IMR-90 (cell line): ENCODE measurements at regions not wholly inside any gene's neighbourhood (a gene's known extent, or its start where the extent isn't known, plus 50 kb on each side); places are given as distances from the start of the nearest gene placed in this dataset.

Experiments
- ATAC-seq: fragments of 200-7000 bp; cut with Tn5 transposase; 2 replicates; pipeline ENCODE4 v1.9.1; 2020; ENCODE audit warnings: low read depth, mild to moderate bottlenecking, moderate library complexity
- BruUV-seq: library from RNA; stranded (reverse); fragments of 400-500 nt; replicated peaks from 2 replicates; lab custom pipeline; 2021; lab: Mats Ljungman, UMichigan
- CTCF ChIA-PET: fragments of 300-600 bp; formaldehyde crosslinking; extraction: SDS; loops from one replicate; lab custom pipeline; 2021; ENCODE audit warnings: antibody characterized with exemption; lab: Yijun Ruan, JAX
- POLR2A ChIA-PET: fragments of 300-600 bp; sonication (Branson Sonifier 250); formaldehyde crosslinking; loops from one replicate; lab custom pipeline; 2022; ENCODE audit warnings: antibody characterized with exemption; ENCODE audit not compliant: unreplicated experiment; lab: Charles Lee
- DNase-seq: peaks from one replicate; pipeline ENCODE4 v3.0.0; 2013
- H2AFZ ChIP-seq: replicated peaks from 2 replicates; pipeline ENCODE3; 2013; ENCODE audit warnings: low read length, mild to moderate bottlenecking; ENCODE audit not compliant: poor library complexity
- H2AK5ac ChIP-seq: 2 replicates; pipeline ENCODE4 v1.6.1; 2013; ENCODE audit warnings: low read depth, low read length, inconsistent platforms
- H2AK9ac ChIP-seq: replicated peaks from 2 replicates; pipeline ENCODE3; 2013; ENCODE audit warnings: mild to moderate bottlenecking, low read depth, low read length, moderate library complexity; ENCODE audit not compliant: poor library complexity
- H2BK120ac ChIP-seq: 2 replicates; pipeline ENCODE4 v1.6.1; 2013; ENCODE audit warnings: low read depth, low read length, inconsistent platforms
- H2BK15ac ChIP-seq: 3 replicates; pipeline ENCODE4 v1.6.1; 2013; ENCODE audit warnings: low read depth, low read length, inconsistent platforms
- H2BK20ac ChIP-seq: 2 replicates; pipeline ENCODE4 v1.6.1; 2013; ENCODE audit warnings: low read depth, mild to moderate bottlenecking, inconsistent platforms, low read length, moderate library complexity
- H2BK5ac ChIP-seq: 2 replicates; pipeline ENCODE4 v1.6.1; 2013; ENCODE audit warnings: mild to moderate bottlenecking, low read depth, low read length, inconsistent platforms; ENCODE audit not compliant: poor library complexity, severe bottlenecking
- H3K14ac ChIP-seq: replicated peaks from 2 replicates; pipeline ENCODE4 v1.6.1; 2013; ENCODE audit warnings: low read depth, low read length, inconsistent platforms
- H3K18ac ChIP-seq: 2 replicates; pipeline ENCODE4 v1.6.1; 2013; ENCODE audit warnings: low read depth, low read length, control low read depth
- H3K23ac ChIP-seq: 2 replicates; pipeline ENCODE4 v1.6.1; 2013; ENCODE audit warnings: low read depth, low read length, inconsistent platforms
- H3K27ac ChIP-seq: 2 replicates; pipeline ENCODE4 v1.5.1; 2013; ENCODE audit warnings: mild to moderate bottlenecking, control low read depth, low read length; ENCODE audit not compliant: insufficient read depth
- H3K27me3 ChIP-seq: 2 replicates; pipeline ENCODE4 v1.6.1; 2013; ENCODE audit warnings: low read length; ENCODE audit not compliant: control insufficient read depth, insufficient read depth
- H3K36me3 ChIP-seq: 2 replicates; pipeline ENCODE4 v1.6.1; 2013; ENCODE audit warnings: low read length, mixed read lengths; ENCODE audit not compliant: control insufficient read depth, insufficient read depth
- H3K4ac ChIP-seq: 2 replicates; pipeline ENCODE4 v1.6.1; 2013; ENCODE audit warnings: low read depth, low read length, inconsistent platforms
- H3K4me1 ChIP-seq: 2 replicates; pipeline ENCODE4 v1.6.1; 2013; ENCODE audit warnings: low read length, mixed read lengths; ENCODE audit not compliant: control insufficient read depth, insufficient read depth
- H3K4me2 ChIP-seq: 2 replicates; pipeline ENCODE4 v1.6.1; 2013; ENCODE audit warnings: low read depth, mild to moderate bottlenecking, control low read depth, low read length, moderate library complexity
- H3K4me3 ChIP-seq: 2 replicates; pipeline ENCODE4 v1.5.1; 2013; ENCODE audit warnings: low read depth, mild to moderate bottlenecking, control low read depth, low read length, moderate library complexity; ENCODE audit not compliant: insufficient read depth
- H3K56ac ChIP-seq: 2 replicates; pipeline ENCODE4 v1.6.1; 2013; ENCODE audit warnings: low read length, inconsistent platforms; ENCODE audit not compliant: insufficient read depth; ENCODE audit errors: extremely low read depth
- H3K79me1 ChIP-seq, 2 experiments: 2 replicates each; pipeline ENCODE4 v1.6.1; 2013; ENCODE audit warnings: low read length in 2 of 2, inconsistent platforms in 1 of 2, low read depth in 1 of 2
- H3K9ac ChIP-seq: 2 replicates; pipeline ENCODE4 v1.6.1; 2013; ENCODE audit warnings: low read depth, low read length, control low read depth
- H3K9me1 ChIP-seq: 2 replicates; pipeline ENCODE4 v1.6.1; 2013; ENCODE audit warnings: low read length, inconsistent platforms; ENCODE audit not compliant: insufficient read depth
- H3K9me3 ChIP-seq: 2 replicates; pipeline ENCODE4 v1.6.1; 2013; ENCODE audit warnings: low read length; ENCODE audit not compliant: control insufficient read depth, insufficient read depth
- H4K20me1 ChIP-seq: 2 replicates; pipeline ENCODE4 v1.6.1; 2013; ENCODE audit warnings: low read length, inconsistent platforms; ENCODE audit not compliant: insufficient read depth
- H4K5ac ChIP-seq: 2 replicates; pipeline ENCODE4 v1.6.1; 2013; ENCODE audit warnings: mild to moderate bottlenecking, low read depth, low read length, control low read depth
- H4K8ac ChIP-seq, 2 experiments: 2 replicates each; pipeline ENCODE4 v1.6.1; 2013; ENCODE audit warnings: low read depth in 2 of 2, low read length in 2 of 2, control low read depth in 1 of 2, inconsistent platforms in 1 of 2
- H4K91ac ChIP-seq: 2 replicates; pipeline ENCODE4 v1.6.1; 2013; ENCODE audit warnings: low read depth, low read length, inconsistent platforms; ENCODE audit not compliant: insufficient read depth
- BHLHE40 ChIP-seq: fragments of 150-350 bp; IDR thresholded peaks from 2 replicates; pipeline ENCODE4 v1.6.1; 2016; ENCODE audit warnings: mild to moderate bottlenecking, low read depth, low read length
- CEBPB ChIP-seq: IDR thresholded peaks from 2 replicates; pipeline ENCODE4 v1.6.1; 2012; ENCODE audit warnings: low read depth, low read length, improper control_type of control experiment
- CHD1 ChIP-seq: IDR thresholded peaks from 2 replicates; pipeline ENCODE4 v1.6.1; 2012; ENCODE audit warnings: low read depth, low read length, improper control_type of control experiment
- MAFK ChIP-seq: IDR thresholded peaks from 2 replicates; pipeline ENCODE4 v1.6.1; 2012; ENCODE audit warnings: low read depth, low read length, improper control_type of control experiment
- MAZ ChIP-seq: IDR thresholded peaks from 2 replicates; pipeline ENCODE4 v1.6.1; 2012; ENCODE audit warnings: low read depth, mild to moderate bottlenecking, low read length, improper control_type of control experiment, moderate library complexity, borderline replicate concordance
- WGBS, 2 experiments: methylation state at CpG; one replicate each; pipeline versions ENCODE4 v1.1.5 to v1.1.7; 2013; ENCODE audit warnings: missing lambda C conversion rate in 2 of 2; ENCODE audit not compliant: insufficient read length in 1 of 2; ENCODE audit errors: extremely low coverage in 2 of 2; 5-methylcytosine and 5-hydroxymethylcytosine counted together
- dilution Hi-C: fragments of 300-500 bp; cut with HindIII; formaldehyde crosslinking; loops from one replicate; pipeline ENCODE4 v1.14.3; 2018; ENCODE audit warnings: low sequenced_read_pairs; ENCODE audit not compliant: unreplicated experiment
- in situ Hi-C: fragments of 300-500 bp; cut with MboI; formaldehyde crosslinking; loops from 3 replicates; pipeline ENCODE4 v1.14.3; 2019; ENCODE audit warnings: low sequenced_read_pairs, inconsistent platforms, mixed read lengths
- intact Hi-C: fragments of 100-400 bp; cut with micrococcal nuclease; formaldehyde crosslinking; loops from 2 replicates; pipeline ENCODE4 v1.10.0; 2022

GRCh38 chr4:153081006-153081580 lies 123.2 kb upstream of the TRIM2 start:
- H3K4me3 ChIP-seq: no peak overlapping the region
- no peak overlapping the region for H3K18ac ChIP-seq
- DNase-seq: no peak
- no peak overlapping the region for H2AK5ac ChIP-seq
- no peak overlapping the region for H4K8ac ChIP-seq
- no peak for TF ChIP-seq MAZ
- no peak for TF ChIP-seq CHD1
- TF ChIP-seq CEBPB: no peak
- TF ChIP-seq MAFK: no peak
- no peak for TF ChIP-seq BHLHE40
- H3K79me1 ChIP-seq: no peaks in the 10 kb centered on the region
- H3K4ac ChIP-seq: no peak overlapping the region
- H3K14ac ChIP-seq: no peak overlapping the region
- dilution Hi-C loops: no loop called here
- H3K4me2 ChIP-seq: no peak overlapping the region
- in situ Hi-C loops: loop anchor here (5.0 kb wide), 2 partner anchors 46 to 234 kb away; no protein-coding TSS in a partner anchor
- intact Hi-C loops: loop anchor here (5.0 to 10.0 kb wide), 3 partner anchors 236 to 676 kb away; no protein-coding TSS in a partner anchor
- H3K9ac ChIP-seq: no peak overlapping the region
- no peak overlapping the region for H4K5ac ChIP-seq
- WGBS, 2 experiments: 0% methylated on average over 1 of the region's 7 CpGs; no CpG with 5 or more reads in 1 of the 2 experiments
- ChIA-PET CTCF (interaction anchor here (1.3 kb wide), 1 partner anchor 47 kb away, joined by 3 read pairs; no protein-coding TSS in a partner anchor), POLR2A (no interaction called here)
- no peak overlapping the region for H3K27ac ChIP-seq
- no peak overlapping the region for H2AFZ ChIP-seq
- no TSS peak for BruUV-seq
- H4K91ac ChIP-seq: no peak overlapping the region
- no peak overlapping the region for H2BK120ac ChIP-seq
- no peaks in the 10 kb centered on the region for H3K9me3 ChIP-seq
- no peak overlapping the region for H2BK5ac ChIP-seq
- no peak overlapping the region for H3K23ac ChIP-seq
- peaks cover 20% of the 10 kb centered on the region for H3K27me3 ChIP-seq
- no peak overlapping the region for H2AK9ac ChIP-seq
- no peaks in the 10 kb centered on the region for H3K9me1 ChIP-seq
- H2BK20ac ChIP-seq: no peak overlapping the region
- H3K56ac ChIP-seq: no peak overlapping the region
- no peaks in the 10 kb centered on the region for H3K36me3 ChIP-seq
- H2BK15ac ChIP-seq: no peak overlapping the region
- 0 out of 2 replicates have a peak, but pooled peaks cover 1% of the 10 kb centered on the region for H3K4me1 ChIP-seq
- H4K20me1 ChIP-seq: no peaks in the 10 kb centered on the region
- no peak for ATAC-seq
